ENCODE measurements at regions not wholly inside any gene's neighbourhood (a gene's known extent, or its start where the extent isn't known, plus 50 kb on each side); places are given as distances from the start of the nearest gene placed in this dataset.

GRCh38 chr7:156173748-156174353 lies 361.6 kb upstream of the SHH start:
- TF ChIP-seq, protein P1, sequence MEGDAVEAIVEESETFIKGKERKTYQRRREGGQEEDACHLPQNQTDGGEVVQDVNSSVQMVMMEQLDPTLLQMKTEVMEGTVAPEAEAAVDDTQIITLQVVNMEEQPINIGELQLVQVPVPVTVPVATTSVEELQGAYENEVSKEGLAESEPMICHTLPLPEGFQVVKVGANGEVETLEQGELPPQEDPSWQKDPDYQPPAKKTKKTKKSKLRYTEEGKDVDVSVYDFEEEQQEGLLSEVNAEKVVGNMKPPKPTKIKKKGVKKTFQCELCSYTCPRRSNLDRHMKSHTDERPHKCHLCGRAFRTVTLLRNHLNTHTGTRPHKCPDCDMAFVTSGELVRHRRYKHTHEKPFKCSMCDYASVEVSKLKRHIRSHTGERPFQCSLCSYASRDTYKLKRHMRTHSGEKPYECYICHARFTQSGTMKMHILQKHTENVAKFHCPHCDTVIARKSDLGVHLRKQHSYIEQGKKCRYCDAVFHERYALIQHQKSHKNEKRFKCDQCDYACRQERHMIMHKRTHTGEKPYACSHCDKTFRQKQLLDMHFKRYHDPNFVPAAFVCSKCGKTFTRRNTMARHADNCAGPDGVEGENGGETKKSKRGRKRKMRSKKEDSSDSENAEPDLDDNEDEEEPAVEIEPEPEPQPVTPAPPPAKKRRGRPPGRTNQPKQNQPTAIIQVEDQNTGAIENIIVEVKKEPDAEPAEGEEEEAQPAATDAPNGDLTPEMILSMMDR (IDR thresholded peaks at IDR 0.05) = no peak

DNA sequence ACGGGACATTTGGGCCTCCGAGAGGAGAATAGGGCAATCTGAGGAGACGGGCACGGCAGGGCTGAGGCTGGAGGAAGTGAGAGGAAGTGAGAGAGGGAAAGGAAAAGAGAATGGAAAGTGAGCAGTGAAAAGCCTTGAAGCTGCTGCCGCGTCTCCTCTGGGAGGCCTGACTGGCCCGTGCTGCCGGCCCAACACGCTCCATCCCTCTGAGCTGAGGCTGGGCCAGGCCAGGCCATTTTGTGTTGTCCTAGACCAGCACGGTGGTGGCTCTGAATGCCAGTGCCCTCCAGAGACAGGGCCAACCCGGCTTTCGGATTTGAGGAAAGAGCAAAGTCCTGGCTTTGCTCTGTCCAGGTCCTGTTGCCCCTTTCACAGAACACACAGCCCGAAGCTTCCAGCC lies 361.1 kb upstream of the SHH start:
- peak; percentile 69 for DNase-seq (ENCODE audit: low spot score)
- H3K4me3 ChIP-seq = no peak overlapping the region
- no peak overlapping the region for H3K27ac ChIP-seq
- TF ChIP-seq, protein P1 (IDR thresholded peaks at IDR 0.05) = no peak

More at GRCh38 chr7:156173748-156174353, 361.6 kb upstream of the SHH start:
- no peak overlapping the region for H3K27ac ChIP-seq
- H3K4me3 ChIP-seq = no peak overlapping the region
- peak; percentile 62 for DNase-seq (ENCODE audit: low spot score)

DNA sequence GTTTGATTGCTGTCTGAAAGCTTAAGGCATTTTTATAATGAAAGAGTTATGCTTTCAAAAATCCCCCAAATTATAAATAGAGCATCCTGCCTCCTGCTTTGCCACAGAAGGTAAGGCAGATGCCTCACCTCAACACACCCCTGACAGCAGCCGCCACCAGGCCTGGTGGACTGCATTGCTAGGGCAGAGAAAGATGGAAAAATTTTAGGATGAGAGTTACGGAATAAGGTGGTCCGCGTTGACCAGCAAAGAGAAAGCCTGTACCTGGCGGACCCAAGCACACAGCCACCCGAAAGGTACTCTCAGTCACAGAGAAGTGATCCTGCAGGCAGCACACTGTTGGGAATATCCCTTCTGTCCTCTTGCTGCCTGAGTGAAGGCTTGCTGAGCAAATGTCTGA lies 360.4 kb upstream of the SHH start:
- Histone ChIP-seq H3K4me3 (no peak overlapping the region), H3K27ac (no peak overlapping the region)
- TF ChIP-seq, protein P1 (IDR thresholded peaks at IDR 0.05) = no peak
- DNase-seq (ENCODE audit: low spot score) = no peak

- TF ChIP-seq, protein P1 (IDR thresholded peaks at IDR 0.05) = no peak
- no peak overlapping the region for H3K27ac ChIP-seq
- H3K4me3 ChIP-seq = no peak overlapping the region
- DNase-seq (ENCODE audit: low spot score) = peak; percentile 49
Observed at GRCh38 chr7:156169474-156170370, 357.5 kb upstream of the SHH start.

- DNase-seq (ENCODE audit: low spot score) = peak; percentile 58
- Histone ChIP-seq H3K4me3 (no peak overlapping the region), H3K27ac (no peak overlapping the region)
- TF ChIP-seq, protein P1 (IDR thresholded peaks at IDR 0.05) = no peak
Observed at GRCh38 chr7:156168434-156168833, 356.2 kb upstream of the SHH start.

- Histone ChIP-seq H3K27ac (no peak overlapping the region), H3K4me3 (no peak overlapping the region)
- TF ChIP-seq, protein P1 (IDR thresholded peaks at IDR 0.05) = no peak
- DNase-seq (ENCODE audit: low spot score) = peak; percentile 36
Observed at GRCh38 chr7:156167987-156168386, 355.7 kb upstream of the SHH start.

Data from coronary artery (tissue), 2 donors.